GM19467 (cell line): ENCODE measurements at regions not wholly inside any gene's neighbourhood (a gene's known extent, or its start where the extent isn't known, plus 50 kb on each side); places are given as distances from the start of the nearest gene placed in this dataset.
"Not testable (repeated sequence)": the region's sequence is repeated elsewhere in the genome, so short reads cannot be mapped to it uniquely, and the experiment has no call there.

Experiments used
- ATAC-seq: cut with Tn5 transposase; IDR thresholded peaks from one replicate; pipeline ENCODE4 v1.9.1; 2021; ENCODE audit warnings: mild to moderate bottlenecking, moderate library complexity; ENCODE audit not compliant: unreplicated experiment

DNA sequence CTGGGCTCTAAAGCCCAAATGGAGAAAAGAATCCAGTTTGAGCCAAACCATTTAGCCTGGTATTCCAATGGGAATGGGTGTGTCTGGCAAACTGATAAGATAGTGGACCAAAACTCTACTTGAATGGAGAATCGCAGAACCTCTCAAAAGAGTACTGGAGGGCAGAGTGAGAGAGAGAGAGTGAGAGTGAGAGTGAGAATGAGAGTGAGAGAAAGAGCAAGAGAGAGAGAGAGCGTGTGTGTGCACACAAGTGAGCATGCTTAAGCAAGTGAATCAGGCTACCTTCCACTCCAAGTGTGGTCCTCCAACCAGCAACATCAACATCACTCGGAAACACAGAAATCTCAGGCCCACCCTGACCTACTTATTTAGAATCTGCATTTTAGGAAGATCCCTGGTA, 58.8 kb downstream of the UQCRFS1 start:
- ATAC-seq, result no peak

DNA sequence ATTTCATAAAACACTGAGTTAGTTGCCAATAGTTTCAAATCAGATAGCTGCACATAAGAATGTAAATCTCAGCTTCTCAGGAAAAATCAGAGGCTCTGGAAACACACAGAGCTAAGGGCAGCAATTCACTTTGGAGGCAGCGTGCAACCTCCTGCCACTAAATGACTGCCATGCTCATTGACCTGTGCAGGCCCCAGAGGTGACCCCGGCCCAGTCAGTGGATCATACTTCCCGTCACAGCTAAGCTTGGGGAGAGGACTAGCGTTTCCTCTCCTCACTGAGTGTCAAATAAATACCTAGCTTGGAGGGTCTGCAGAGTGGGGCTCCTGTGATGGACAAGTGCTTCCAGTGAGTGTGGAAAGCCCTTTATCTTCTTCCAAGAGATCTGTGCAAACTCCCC, 67.2 kb downstream of the UQCRFS1 start:
- ATAC-seq, result no peak

- no peak for ATAC-seq
Observed at GRCh38 chr19:29143183-29143582, 69.8 kb downstream of the UQCRFS1 start.

DNA sequence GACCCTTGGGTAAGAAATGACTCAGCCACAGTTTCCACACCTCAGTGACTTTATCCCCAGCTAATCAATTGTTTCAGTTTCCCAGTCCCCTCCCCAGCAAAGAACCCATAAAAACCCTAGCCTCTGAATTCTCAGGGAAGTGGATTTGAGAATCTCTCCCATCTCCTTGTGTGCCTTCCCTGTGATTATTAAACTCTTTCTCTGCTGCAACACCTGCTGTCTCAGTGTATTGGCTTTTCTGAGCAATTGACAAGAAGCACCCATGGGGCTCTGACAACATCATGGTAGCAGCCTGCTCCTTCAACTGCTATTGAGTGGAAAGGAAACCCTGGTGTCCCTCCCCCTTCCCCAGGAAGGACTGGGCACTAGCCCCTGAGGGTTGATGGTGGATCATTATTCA, 73.7 kb downstream of the UQCRFS1 start:
- ATAC-seq, result no peak

DNA sequence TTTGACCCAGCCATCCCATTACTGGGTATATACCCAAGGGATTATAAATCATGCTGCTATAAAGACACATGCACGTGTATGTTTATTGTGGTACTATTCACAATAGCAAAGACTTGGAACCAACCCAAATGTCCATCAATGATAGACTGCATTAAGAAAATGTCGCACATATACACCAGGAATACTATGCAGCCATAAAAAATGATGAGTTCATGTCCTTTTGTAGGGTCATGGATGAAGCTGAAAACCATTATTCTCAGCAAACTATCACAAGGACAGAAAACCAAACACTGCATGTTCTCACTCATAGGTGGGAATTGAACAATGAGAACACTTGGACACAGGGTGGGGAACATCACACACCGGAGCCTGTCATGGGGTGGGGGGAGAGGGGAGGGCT, 74.7 kb downstream of the UQCRFS1 start:
- not testable (repeated sequence) for ATAC-seq

- ATAC-seq, result no peak
Observed at GRCh38 chr19:29131456-29131855, 81.5 kb downstream of the UQCRFS1 start.

- ATAC-seq, result no peak
Observed at GRCh38 chr19:29129148-29129547, 83.8 kb downstream of the UQCRFS1 start.

- no peak for ATAC-seq
Observed at GRCh38 chr19:29128203-29128602, 84.7 kb downstream of the UQCRFS1 start.

GRCh38 chr19:29122185-29122584, 90.8 kb downstream of the UQCRFS1 start:
- no peak for ATAC-seq

DNA sequence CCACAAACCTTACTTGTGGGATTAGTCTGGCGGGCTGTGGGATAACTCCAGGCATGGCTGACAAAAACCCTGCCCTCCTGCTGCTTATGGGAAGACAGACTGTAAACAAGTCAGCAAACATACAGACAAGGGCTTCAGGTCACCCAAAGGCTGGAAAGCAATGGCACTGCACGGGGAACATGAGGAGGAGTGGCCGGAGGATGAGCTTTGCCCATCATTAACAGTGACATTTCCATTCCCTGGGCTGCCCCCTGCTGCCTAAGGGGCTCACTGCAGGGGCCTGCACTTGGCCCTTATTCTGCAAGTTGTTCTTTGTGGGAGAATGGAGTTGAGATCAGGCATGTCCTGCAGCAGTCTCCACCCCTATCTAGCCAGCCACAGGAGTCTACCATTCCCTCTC, 91.3 kb downstream of the UQCRFS1 start:
- no peak for ATAC-seq

GRCh38 chr19:29120466-29120865, 92.5 kb downstream of the UQCRFS1 start:
- ATAC-seq, result no peak

GRCh38 chr19:29119590-29119989, 93.4 kb downstream of the UQCRFS1 start:
- no peak for ATAC-seq

DNA sequence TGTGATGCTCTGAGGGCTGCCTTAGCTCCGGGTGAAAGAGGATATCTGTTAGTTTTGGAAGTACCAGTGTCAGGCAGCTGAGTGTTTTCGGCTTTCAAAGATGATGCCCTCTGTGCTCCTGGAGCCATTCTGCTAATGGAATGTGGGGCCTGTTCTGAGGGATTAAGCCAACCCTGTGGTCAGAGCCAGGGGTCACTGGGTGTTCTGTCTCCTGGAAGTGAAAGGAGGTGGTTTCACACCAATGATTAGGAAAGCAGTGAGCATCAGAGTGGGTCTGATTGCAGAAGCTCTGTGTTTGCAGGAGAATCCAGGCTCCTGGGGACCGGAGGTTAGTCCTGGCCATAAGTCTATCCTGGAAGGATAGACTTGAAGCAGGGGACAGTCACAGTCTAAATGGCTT, 94.6 kb downstream of the UQCRFS1 start:
- ATAC-seq, result no peak

DNA sequence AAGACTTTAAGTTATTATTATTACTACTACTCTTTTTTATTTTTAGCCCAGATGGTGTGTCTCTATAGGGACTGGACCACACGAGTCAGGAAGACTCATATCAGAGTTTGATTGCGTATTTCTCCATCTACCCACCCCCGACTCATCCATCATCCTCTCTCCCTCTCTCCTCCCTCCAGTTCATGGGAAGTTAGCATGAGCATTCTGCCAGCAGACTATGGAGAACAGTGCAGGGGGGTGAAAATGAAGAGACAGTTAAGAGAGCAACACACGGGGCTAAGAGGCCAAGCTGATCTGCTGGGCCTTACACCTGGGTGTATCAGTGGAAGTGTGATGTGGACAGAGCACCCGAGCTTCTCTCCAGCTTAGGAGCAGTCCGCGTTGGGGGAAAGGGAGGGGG, 95.0 kb downstream of the UQCRFS1 start:
- ATAC-seq, result no peak

- no peak for ATAC-seq
Observed at GRCh38 chr19:29115181-29115580, 97.8 kb downstream of the UQCRFS1 start.

DNA sequence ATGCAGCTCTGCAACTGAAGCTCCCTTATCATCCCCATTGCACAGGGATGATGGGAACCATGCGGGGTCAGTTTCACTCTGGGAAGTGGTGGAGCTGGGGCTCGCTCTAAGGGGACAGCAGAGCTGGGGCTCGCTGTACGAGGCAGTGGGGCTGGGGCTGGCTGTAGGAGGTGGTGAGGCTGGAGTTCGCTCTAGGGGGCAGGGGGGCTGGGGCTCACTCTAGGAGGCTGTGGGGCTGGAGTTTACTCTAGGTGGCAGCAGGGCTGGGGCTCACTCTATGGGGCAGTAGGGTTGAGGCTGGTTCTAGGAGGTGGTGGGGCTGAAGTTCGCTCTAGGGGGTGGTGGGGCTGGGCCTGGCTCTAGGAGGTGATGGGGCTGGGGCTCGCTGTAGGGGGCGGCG, 99.1 kb downstream of the UQCRFS1 start:
- ATAC-seq, result no peak

- ATAC-seq, result no peak
Observed at GRCh38 chr19:29111576-29111975, 101.4 kb downstream of the UQCRFS1 start.

DNA sequence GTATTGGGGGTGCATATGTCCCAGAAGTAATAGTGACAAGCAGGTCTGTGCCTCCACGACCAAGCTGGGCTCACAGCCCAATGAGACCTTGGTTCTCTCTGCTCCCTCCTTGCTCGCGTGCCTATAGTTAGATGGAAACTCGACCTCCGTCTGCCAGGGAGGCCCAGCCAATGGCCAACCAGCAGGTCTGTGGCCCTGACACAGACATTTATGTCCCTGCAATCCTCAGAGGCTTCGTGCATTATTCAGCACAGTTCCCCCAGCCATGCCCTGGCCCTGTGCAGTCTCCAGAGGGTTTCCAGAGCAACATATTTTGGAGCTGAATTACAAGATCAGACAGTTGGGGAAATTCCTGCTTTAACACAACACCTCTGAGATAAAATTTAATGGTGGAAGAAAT, 105.1 kb downstream of the UQCRFS1 start:
- no peak for ATAC-seq

DNA sequence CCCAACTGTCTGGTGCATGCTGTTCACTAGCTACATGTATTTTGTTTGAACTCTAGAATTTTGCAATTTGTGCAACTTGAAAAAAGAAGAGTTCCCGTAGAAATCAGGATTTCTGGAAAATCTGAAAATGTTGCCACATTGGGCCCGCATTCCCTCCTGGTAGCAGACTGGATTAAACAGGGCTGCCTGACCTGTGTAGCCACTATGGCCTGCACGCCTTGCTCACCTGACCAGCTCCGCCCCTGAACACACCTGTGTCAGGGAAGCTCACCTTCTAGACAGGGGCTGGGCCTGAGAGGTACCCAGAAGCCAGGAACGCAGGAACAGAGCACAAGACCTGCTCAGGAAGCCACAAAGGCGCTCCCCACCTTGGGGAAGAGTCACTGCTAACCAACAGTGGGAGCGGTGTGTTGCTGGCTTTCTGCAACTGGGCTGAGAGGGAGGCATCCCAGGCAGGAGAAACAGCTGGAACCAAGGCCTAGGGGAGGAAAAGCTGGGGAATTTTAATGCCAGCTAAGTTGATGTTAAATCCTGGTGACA, 106.5 kb downstream of the UQCRFS1 start:
- no peak for ATAC-seq

- ATAC-seq, result no peak
Observed at GRCh38 chr19:29105629-29106292, 107.2 kb downstream of the UQCRFS1 start.

- ATAC-seq, result no peak
Observed at GRCh38 chr19:29104605-29105241, 108.2 kb downstream of the UQCRFS1 start.

DNA sequence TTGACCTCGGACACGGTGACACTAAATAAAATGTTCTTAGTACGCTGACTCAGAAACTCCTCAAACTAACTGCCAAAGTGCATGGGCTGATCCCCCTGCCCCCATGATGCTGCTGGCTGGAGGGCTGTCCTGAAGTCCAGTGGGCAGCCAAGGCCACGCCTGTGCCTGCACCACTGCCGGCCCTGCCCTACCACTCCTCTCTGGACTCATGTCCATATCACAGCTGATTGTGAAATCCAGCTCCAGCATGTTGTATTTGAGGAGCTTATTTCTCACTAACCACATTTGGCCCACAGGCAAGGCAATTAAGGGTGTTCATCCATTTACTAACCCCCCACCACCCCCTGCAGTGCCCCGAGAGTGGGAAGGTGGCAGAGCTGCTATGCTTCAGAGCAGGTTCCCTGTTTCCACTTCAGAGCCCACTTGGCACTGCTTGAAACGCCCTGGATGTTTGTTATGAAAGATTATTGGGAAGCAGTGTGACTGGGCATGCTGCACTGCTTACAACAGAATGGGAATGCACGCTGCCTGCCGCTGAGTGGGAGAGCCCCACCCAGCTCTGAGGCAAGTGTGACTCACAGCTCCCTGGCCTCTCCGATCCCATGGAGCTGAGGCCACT, 114.0 kb downstream of the UQCRFS1 start:
- ATAC-seq, result no peak
